Subcutaneous abdominal adipose tissue (tissue), 5 donors: ENCODE measurements at regions not wholly inside any gene's neighbourhood (a gene's known extent, or its start where the extent isn't known, plus 50 kb on each side); places are given as distances from the start of the nearest gene placed in this dataset.

Source experiments
- H3K27ac ChIP-seq: one replicate; pipeline ENCODE4 v1.7.0; 2013; ENCODE audit warnings: low read depth, mild to moderate bottlenecking, inconsistent platforms, low read length, moderate library complexity
- H3K27me3 ChIP-seq, 5 donors: one replicate each; pipeline ENCODE4 v1.7.0; 2013; ENCODE audit warnings: low read length in 5 of 5, inconsistent platforms in 1 of 5; ENCODE audit not compliant: control insufficient read depth in 5 of 5, insufficient read depth in 4 of 5
- H3K36me3 ChIP-seq, 5 donors: one replicate each; pipeline ENCODE4 v1.7.0; 2013; ENCODE audit warnings: low read length in 5 of 5; ENCODE audit not compliant: control insufficient read depth in 5 of 5, insufficient read depth in 5 of 5
- H3K4me1 ChIP-seq, 5 donors: one replicate each; pipeline ENCODE4 v1.7.0; 2013; ENCODE audit warnings: low read length in 5 of 5, mild to moderate bottlenecking in 3 of 5, moderate library complexity in 1 of 5; ENCODE audit not compliant: control insufficient read depth in 5 of 5, insufficient read depth in 5 of 5
- H3K4me3 ChIP-seq, 5 donors: one replicate each; pipeline ENCODE4 v1.7.0; 2013; ENCODE audit warnings: low read length in 5 of 5, low read depth in 1 of 5
- H3K9ac ChIP-seq, 5 donors: one replicate each; pipeline ENCODE4 v1.7.0; 2013; ENCODE audit warnings: low read length in 5 of 5, mild to moderate bottlenecking in 4 of 5, moderate library complexity in 3 of 5
- H3K9me3 ChIP-seq, 5 donors: one replicate each; pipeline ENCODE4 v1.7.0; 2013; ENCODE audit warnings: low read length in 5 of 5; ENCODE audit not compliant: control insufficient read depth in 5 of 5
- donor health status: healthy.
- donor health status: healthy.
- donor health status: healthy.
- donor health status: healthy.
- donor health status: healthy.

DNA sequence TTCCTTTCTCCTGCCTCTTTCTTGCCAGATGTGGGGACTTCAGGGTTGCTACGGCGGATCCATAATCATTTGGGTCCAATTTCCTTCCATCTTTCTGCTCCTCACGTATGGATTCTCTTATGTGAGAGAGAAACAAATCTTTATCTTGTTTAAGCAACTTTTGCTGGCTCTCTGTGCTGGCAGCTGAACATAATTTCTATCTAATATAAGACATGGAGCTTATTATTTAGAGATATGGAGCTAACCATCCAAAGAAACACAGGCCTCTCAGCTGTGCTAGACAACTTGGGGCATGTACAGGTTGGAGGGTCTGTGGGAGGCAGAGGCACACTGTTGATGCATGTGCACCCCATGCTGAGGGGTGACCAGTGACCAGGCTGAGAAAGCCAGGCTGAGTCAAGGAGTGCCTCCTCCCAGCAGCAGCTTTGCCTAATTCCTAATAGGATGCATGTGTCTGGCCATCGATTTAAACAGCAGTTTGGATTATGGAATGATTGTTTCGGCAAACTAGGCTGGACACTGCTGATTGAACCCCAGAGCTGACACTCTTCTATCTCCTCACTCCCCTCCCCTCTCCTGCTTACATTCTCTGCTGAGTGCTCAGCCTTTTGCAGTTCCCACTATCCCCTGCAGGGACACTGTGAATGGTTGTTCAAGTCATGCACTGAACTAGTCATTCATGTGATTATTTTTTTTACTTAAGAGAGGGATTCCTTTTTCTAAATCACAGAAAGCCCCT, 195.8 kb downstream of the ERCC6L2 start:
- Histone ChIP-seq H3K4me1 (peaks cover 0 to 13% (median 8%) of the 10 kb centered on the region in 5 donors), H3K27me3 (no peaks in the 10 kb centered on the region), H3K4me3 (no peak overlapping the region), H3K36me3 (no peaks in the 10 kb centered on the region), H3K9ac (no peak overlapping the region), H3K9me3 (no peaks in the 10 kb centered on the region), H3K27ac (no peak overlapping the region)

DNA sequence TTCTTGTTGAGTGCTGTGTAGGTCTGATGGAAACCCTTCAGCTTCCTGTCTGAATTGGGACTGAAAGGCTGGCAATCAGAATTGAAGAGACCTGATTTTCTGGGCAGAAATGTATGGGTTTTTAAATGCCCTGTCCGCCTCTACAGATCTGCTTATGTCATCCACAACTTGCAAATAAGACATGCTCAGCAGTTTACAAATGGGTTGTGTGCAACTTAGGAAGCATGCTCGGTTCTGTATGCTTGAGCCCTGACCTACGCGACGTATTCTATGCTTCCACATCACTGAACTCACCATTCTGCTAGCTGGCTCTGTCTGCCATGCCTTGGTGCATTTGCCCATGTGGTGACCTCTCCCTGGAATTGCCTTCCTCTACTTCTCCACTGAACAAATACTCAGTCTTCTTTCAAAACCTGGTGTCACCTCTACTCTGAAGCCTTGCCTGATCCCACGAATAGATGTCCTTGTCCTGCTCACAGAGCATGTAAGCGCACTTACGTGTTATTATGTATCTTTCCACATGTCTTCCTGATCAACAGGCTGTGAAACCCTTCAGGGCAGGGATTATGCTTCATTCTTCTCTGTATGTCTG, 194.2 kb downstream of the ERCC6L2 start:
- Histone ChIP-seq H3K9me3 (no peaks in the 10 kb centered on the region), H3K27ac (no peak overlapping the region), H3K4me1 (peaks cover 0 to 14% (median 10%) of the 10 kb centered on the region in 5 donors), H3K9ac (no peak overlapping the region), H3K36me3 (no peaks in the 10 kb centered on the region), H3K4me3 (no peak overlapping the region), H3K27me3 (no peaks in the 10 kb centered on the region)

DNA sequence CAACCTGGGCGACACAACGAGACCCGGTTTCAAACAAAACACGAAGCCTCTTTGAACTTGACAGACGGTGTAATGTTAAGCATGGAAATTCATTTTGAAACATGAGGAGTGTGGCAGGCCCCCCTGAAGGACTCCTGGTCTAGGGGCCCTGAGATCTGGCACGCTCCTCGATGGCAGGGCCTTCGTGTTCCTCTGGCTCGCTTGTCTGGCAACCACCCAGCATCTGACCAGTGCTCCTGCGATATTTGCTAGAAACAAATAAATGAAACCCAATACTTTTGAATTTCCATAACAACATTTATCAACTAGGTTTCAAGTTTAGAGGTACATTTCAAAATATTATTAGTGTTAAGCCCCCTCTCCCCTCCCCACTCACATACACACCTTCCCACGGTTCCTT, 193.0 kb downstream of the ERCC6L2 start:
- Histone ChIP-seq H3K27ac (no peak overlapping the region), H3K36me3 (no peaks in the 10 kb centered on the region), H3K9ac (no peak overlapping the region), H3K27me3 (no peaks in the 10 kb centered on the region), H3K4me3 (no peak overlapping the region), H3K9me3 (no peaks in the 10 kb centered on the region), H3K4me1 (peaks cover 0 to 16% (median 10%) of the 10 kb centered on the region in 5 donors)

DNA sequence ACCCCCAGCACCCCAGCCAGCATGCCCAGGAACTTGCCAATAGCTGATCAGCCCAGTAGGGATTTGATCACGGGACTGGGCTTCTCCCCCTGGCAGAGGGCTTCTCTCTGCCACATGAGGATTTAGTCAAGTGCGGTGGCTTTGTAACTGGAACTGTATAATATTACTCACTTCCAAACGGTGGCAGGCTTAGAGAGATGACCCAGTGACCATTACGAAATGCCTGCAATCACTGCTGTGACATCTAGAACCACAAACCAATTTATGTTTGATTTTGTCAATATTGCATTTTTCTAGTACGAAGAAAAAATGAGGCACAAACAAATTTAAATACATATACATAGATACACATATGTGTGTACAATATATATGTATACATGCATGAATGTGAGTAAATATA, 192.1 kb downstream of the ERCC6L2 start:
- Histone ChIP-seq H3K4me3 (no peak overlapping the region), H3K9ac (no peak overlapping the region), H3K36me3 (no peaks in the 10 kb centered on the region), H3K27me3 (no peaks in the 10 kb centered on the region), H3K27ac (no peak overlapping the region), H3K4me1 (peaks cover 0 to 16% (median 10%) of the 10 kb centered on the region in 5 donors), H3K9me3 (no peaks in the 10 kb centered on the region)

DNA sequence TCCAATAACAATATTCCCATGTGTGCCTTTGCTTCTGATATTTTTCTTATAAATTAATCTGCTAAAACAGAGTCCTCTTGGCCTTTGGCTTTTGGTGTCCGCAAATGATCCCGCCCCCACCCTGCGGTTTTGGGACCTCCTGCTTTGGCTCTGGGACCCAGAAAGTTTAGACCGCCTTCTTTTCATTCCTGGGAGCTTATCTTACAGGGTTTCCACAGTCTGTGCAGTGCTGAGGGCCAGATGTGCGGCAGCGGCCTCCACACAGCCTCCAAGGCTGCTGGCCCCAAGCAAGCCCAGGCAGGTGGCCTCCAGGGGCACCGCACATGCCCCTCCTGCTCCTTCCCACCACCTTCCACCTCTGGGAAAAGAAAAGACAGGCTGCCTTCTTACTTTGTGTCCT, 191.5 kb downstream of the ERCC6L2 start:
- H3K9ac ChIP-seq: no peak overlapping the region
- H3K27ac ChIP-seq: no peak overlapping the region
- no peaks in the 10 kb centered on the region for H3K27me3 ChIP-seq
- no peaks in the 10 kb centered on the region for H3K9me3 ChIP-seq
- H3K4me3 ChIP-seq: no peak overlapping the region
- no peaks in the 10 kb centered on the region for H3K36me3 ChIP-seq
- peaks cover 0 to 18% (median 10%) of the 10 kb centered on the region in 5 donors for H3K4me1 ChIP-seq

DNA sequence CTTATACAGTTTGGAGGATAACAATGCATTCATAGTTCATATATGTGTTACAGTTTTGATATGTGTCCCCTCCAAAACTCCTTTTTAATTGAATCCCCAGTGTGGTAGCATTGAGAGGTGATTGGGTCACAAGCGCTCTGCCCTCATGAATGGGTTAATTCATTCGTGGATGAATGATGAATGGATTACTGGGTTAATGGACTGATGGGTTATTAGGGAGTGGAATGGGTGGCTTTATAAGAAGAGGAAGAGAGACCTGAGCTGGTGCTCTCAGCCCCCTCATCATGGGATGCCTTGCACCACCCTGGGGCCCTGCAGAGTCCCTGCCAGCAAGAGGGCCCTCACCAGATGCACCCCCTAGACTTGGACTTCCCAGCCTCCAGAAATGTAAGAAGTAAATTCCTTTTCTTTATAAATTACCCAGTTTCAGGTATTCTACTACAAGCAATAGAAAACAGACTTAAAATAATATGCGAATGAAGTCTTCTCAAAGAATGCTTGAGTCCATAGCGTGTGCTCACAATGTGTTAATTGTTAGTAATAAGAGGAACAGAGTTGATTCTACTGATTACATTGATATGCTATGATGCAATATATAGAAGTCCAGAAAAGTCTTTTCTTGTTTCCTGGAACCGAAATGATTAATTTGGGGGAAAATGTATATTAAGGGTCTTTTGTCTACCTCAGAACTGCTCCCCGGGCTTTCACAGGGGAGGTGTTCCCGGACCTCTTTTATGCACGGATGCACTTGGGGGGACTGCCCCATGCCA, 190.2 kb downstream of the ERCC6L2 start:
- Histone ChIP-seq H3K4me3 (no peak overlapping the region), H3K27ac (no peak overlapping the region), H3K4me1 (peaks cover 0 to 26% (median 10%) of the 10 kb centered on the region in 5 donors), H3K36me3 (no peaks in the 10 kb centered on the region), H3K9ac (no peak overlapping the region), H3K27me3 (no peaks in the 10 kb centered on the region), H3K9me3 (no peaks in the 10 kb centered on the region)

DNA sequence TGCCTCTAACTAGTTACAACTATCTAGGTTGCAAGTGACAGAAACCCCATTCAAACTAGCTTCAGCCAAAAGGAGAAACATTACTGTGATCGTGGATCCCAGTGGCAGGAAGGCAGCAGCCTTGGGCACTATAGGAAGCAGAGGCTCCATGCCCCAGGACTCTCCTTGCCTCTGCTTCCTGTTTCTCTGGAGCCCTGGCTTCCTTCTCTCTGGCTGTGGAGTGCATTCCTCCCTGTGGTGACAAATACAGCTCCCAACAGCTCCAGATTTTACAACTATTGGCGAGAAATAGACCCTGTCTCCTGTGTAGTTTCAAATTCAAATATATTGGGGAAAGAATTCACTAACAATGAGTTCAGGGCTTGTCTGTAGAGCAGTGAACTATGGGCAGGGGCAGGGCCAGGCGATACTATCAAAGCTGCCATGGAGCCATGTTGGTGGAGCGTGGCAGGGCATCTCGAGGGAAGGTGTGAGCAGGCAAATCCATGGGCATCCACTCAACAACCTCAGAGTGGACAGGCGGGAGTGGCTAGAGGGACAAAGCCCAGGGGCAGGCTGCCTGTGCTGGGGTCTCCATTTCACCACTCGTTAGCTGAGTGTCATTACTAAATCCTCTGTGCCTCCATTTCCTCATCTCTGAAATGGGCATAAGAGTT, 189.5 kb downstream of the ERCC6L2 start:
- H3K36me3 ChIP-seq: no peaks in the 10 kb centered on the region
- H3K4me1 ChIP-seq: peaks cover 0 to 26% (median 10%) of the 10 kb centered on the region in 5 donors
- no peaks in the 10 kb centered on the region for H3K9me3 ChIP-seq
- H3K9ac ChIP-seq: no peak overlapping the region
- H3K4me3 ChIP-seq: no peak overlapping the region
- H3K27me3 ChIP-seq: no peaks in the 10 kb centered on the region
- H3K27ac ChIP-seq: no peak overlapping the region

DNA sequence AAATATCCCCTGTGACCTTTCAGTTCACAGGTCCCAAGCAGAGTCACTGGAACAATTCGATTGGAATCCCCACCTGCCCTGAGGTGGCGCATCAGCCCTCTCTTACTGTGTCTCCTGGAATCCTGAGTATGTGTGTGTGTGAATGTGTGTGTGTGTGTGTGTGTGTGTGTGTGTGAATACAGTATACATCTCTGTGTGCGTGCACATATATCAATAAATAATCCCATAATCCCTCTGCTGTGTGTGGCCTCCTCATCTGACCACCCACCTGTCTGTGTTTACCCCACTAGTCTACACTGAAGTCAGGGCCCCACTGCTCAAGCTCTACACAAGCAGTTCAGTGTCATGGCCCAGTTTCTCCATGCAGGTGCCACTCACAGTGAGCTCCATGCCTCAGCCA, 187.4 kb downstream of the ERCC6L2 start:
- Histone ChIP-seq H3K27me3 (no peaks in the 10 kb centered on the region), H3K36me3 (no peaks in the 10 kb centered on the region), H3K9ac (no peak overlapping the region), H3K4me1 (peaks cover 0 to 26% (median 10%) of the 10 kb centered on the region in 5 donors), H3K9me3 (no peaks in the 10 kb centered on the region), H3K4me3 (no peak overlapping the region), H3K27ac (no peak overlapping the region)

DNA sequence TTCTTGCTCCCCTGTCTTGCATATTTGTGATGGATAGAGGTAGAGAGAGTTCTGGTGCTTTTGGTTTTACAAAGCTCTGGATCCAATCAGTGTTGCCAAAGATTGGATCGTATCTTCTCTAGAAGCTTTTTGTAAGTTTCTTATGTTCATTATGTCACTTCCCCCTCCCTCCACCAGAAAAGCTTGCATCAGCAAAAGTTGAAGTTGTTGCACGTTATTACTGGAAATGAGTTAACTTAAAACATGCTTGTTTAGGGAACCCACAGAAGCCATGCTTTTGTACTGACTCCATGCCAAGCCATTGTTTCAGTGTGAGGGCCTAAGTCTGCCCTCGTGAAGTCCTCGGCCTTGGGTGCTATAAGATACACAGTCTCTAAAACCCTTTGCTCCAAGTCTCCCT, 186.5 kb downstream of the ERCC6L2 start:
- H3K36me3 ChIP-seq: no peaks in the 10 kb centered on the region
- H3K4me3 ChIP-seq: peak overlapping the region in 1 of 5 donors; percentile 11
- H3K4me1 ChIP-seq: peaks cover 0 to 19% (median 3%) of the 10 kb centered on the region in 5 donors
- no peak overlapping the region for H3K27ac ChIP-seq
- H3K9me3 ChIP-seq: no peaks in the 10 kb centered on the region
- H3K27me3 ChIP-seq: no peaks in the 10 kb centered on the region
- H3K9ac ChIP-seq: no peak overlapping the region
